Kidney (tissue), 13 donors: ENCODE measurements at regions not wholly inside any gene's neighbourhood (a gene's known extent, or its start where the extent isn't known, plus 50 kb on each side); places are given as distances from the start of the nearest gene placed in this dataset.

ENCODE experiments used
- DNase-seq, 5 donors: peaks; one replicate each; pipeline ENCODE4 v3.0.0-alpha.2; 2013 to 2020
- FAIRE-seq: peaks from 2 replicates; lab custom pipeline; 2012; peaks lifted over from hg19 to GRCh38; lab: Jason Lieb, UNC
- H3K27ac ChIP-seq, 2 donors: one replicate each; pipeline ENCODE4 v1.7.0; 2013; ENCODE audit warnings: low read depth in 2 of 2, low read length in 2 of 2, inconsistent platforms in 1 of 2
- H3K27me3 ChIP-seq: one replicate; pipeline ENCODE4 v1.7.1; 2013; ENCODE audit warnings: low read length, inconsistent platforms; ENCODE audit not compliant: control insufficient read depth, insufficient read depth
- H3K36me3 ChIP-seq, 3 donors: one replicate each; pipeline versions ENCODE4 v1.7.0 to v1.7.1; 2013; ENCODE audit warnings: low read length in 3 of 3, control low read depth in 1 of 3, inconsistent platforms in 1 of 3; ENCODE audit not compliant: insufficient read depth in 3 of 3, control insufficient read depth in 2 of 3
- H3K4me1 ChIP-seq, 3 donors: one replicate each; pipeline versions ENCODE4 v1.7.0 to v1.7.1; 2013; ENCODE audit warnings: low read length in 3 of 3, inconsistent platforms in 1 of 3, low read depth in 1 of 3; ENCODE audit not compliant: control insufficient read depth in 2 of 3, insufficient read depth in 2 of 3
- H3K4me3 ChIP-seq, 3 donors: one replicate each; pipeline versions ENCODE4 v1.7.0 to v1.8.1; 2013; ENCODE audit warnings: low read length in 3 of 3, control low read depth in 1 of 3, inconsistent platforms in 1 of 3
- H3K9ac ChIP-seq, 3 donors: one replicate each; pipeline versions ENCODE4 v1.7.0 to v1.7.1; 2013; ENCODE audit warnings: low read length in 3 of 3, control low read depth in 1 of 3, inconsistent platforms in 1 of 3
- H3K9me3 ChIP-seq, 3 donors: one replicate each; pipeline versions ENCODE4 v1.7.0 to v1.7.1; 2013; ENCODE audit warnings: low read length in 3 of 3, control low read depth in 1 of 3, inconsistent platforms in 1 of 3; ENCODE audit not compliant: control insufficient read depth in 2 of 3, insufficient read depth in 1 of 3
- CTCF ChIP-seq: IDR thresholded peaks from 3 replicates; pipeline ENCODE4 v1.5.1; 2012; ENCODE audit warnings: mild to moderate bottlenecking, moderate library complexity, borderline replicate concordance; ENCODE audit not compliant: insufficient read depth; ENCODE audit errors: extremely low read depth
- intact Hi-C: fragments of 100-400 bp; cut with DNase I; formaldehyde crosslinking; loops from one replicate; pipeline ENCODE4 v1.11.1; 2022
- donor health status: control.
- donor health status: control.
- donor health status: control.
- donor health status: control.
- donor health status: control.
- donor health status: DM: yes; HTN: yes; CAD: no.
- donor health status: Normal renal cell carcinoma (clear cell type).

DNA sequence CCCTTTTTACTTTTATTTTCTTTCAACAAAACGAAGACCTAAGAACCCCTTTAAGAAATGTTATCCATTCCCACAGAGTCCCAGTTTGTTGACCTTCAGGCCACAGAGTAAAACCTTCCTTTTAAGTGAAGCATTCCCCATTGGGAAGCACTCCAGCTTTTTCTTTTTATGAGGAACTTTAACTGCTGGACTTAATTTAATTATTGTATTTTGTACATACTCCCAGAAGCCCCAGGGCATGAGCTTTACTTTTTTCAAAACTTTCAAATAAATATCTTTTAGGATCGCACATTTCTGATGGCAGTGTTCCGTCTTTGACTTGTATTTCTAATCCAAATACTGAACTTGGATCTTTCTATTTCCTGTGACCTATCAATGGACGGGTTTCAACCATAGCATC is 68.9 kb downstream of the ZIC5 start:
- Histone ChIP-seq H3K4me1 (no peaks in the 10 kb centered on the region), H3K9me3 (no peaks in the 10 kb centered on the region), H3K36me3 (no peaks in the 10 kb centered on the region), H3K27ac (no peak overlapping the region), H3K27me3 (peaks cover 3% of the 10 kb centered on the region), H3K9ac (no peak overlapping the region), H3K4me3 (no peak overlapping the region)
- intact Hi-C loops = no loop called here
- FAIRE-seq = no peak
- peak in 1 of 5 donors; percentile 14 for DNase-seq
- no peak for TF ChIP-seq CTCF

DNA sequence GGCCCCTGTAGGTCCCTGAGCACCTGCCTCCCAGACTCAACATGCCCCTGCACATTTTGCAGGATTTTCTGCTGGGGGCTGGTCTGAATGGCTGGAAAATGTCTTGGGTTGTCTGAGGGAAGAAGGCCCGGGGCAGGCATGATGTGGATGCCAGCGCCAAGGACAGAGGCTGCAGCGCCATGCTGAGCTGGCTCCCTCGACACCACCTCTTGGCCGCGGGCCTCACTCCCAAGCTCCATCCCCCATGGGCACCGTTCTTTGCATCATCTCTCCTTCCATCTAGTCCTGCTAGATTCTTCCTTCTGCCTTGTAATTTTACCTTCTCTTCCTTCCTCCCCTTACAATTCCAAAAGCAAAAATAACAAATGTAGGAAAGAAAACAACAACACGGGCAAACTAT is 70.6 kb downstream of the ZIC5 start:
- no peak for DNase-seq
- no peak overlapping the region for H3K9ac ChIP-seq
- intact Hi-C loops = no loop called here
- H3K36me3 ChIP-seq = no peaks in the 10 kb centered on the region
- no peak for TF ChIP-seq CTCF
- no peak overlapping the region for H3K27ac ChIP-seq
- peaks cover 8% of the 10 kb centered on the region for H3K27me3 ChIP-seq
- no peaks in the 10 kb centered on the region for H3K9me3 ChIP-seq
- FAIRE-seq = no peak
- no peaks in the 10 kb centered on the region for H3K4me1 ChIP-seq
- no peak overlapping the region for H3K4me3 ChIP-seq

DNA sequence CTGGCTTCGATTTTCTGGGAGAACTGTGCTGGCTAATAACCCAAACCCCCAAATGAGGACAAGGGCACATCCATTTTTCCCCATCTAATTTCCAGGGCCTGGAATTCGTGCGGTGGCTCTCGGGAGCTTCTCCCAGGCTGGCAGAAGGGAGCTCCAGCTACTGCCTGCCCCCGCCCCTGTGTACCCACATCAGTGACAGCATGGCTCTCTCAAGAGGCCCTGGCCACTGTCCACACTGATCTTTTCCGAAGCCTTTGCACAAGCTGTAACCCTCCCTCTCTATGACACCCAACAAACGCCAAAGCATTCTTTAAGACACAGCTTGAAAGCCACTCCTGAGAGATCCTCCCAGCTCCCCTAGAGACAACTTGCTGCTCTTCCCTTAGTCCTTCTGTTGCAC is 73.1 kb downstream of the ZIC5 start:
- DNase-seq (no peak), FAIRE-seq (no peak)
- no peak overlapping the region for H3K9ac ChIP-seq
- intact Hi-C loops = no loop called here
- H3K4me3 ChIP-seq = no peak overlapping the region
- H3K36me3 ChIP-seq = no peaks in the 10 kb centered on the region
- TF ChIP-seq CTCF = no peak
- H3K27ac ChIP-seq = no peak overlapping the region
- H3K9me3 ChIP-seq = no peaks in the 10 kb centered on the region
- H3K27me3 ChIP-seq = peaks cover 23% of the 10 kb centered on the region
- no peaks in the 10 kb centered on the region for H3K4me1 ChIP-seq

DNA sequence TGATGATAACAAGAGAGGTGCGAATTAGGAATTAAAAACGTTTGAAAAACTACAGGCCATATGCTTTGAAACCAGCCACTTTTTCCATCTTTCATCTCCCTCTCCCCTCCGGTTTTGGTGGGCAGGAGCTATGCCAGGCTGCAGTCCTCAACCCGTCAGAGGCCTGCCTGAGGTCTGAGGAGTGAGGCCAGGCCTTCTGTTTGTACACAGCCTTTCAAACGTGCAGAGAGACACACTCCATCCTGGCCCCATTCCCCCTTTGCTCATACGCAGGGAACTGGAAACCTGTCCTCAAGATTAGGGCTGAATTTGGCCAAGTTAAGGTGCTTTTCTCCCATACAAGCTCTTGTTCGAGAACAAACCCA is 74.5 kb downstream of the ZIC5 start:
- FAIRE-seq = no peak

More for the DNA sequence above, 74.5 kb downstream of the ZIC5 start:
- intact Hi-C loops = no loop called here
- no peak for DNase-seq
- Histone ChIP-seq H3K9ac (no peak overlapping the region), H3K4me3 (no peak overlapping the region), H3K9me3 (no peaks in the 10 kb centered on the region), H3K36me3 (no peaks in the 10 kb centered on the region), H3K27ac (no peak overlapping the region), H3K4me1 (no peaks in the 10 kb centered on the region), H3K27me3 (peaks cover 23% of the 10 kb centered on the region)
- TF ChIP-seq CTCF = no peak
